GM19025 (cell line): ENCODE measurements at regions not wholly inside any gene's neighbourhood (a gene's known extent, or its start where the extent isn't known, plus 50 kb on each side); places are given as distances from the start of the nearest gene placed in this dataset.
"Not testable (repeated sequence)": the region's sequence is repeated elsewhere in the genome, so short reads cannot be mapped to it uniquely, and the experiment has no call there.

Experiments used
- ATAC-seq: cut with Tn5 transposase; IDR thresholded peaks from one replicate; pipeline ENCODE4 v1.9.1; 2021; ENCODE audit warnings: mild to moderate bottlenecking, low read depth, moderate library complexity; ENCODE audit not compliant: unreplicated experiment

- ATAC-seq, result no peak
These were observed 252.8 kb downstream of the ZIC1 start for GRCh38 chr3:147661916-147662315.

GRCh38 chr3:147662705-147663104, 253.5 kb downstream of the ZIC1 start:
- no peak for ATAC-seq

GRCh38 chr3:147669077-147669476, 259.9 kb downstream of the ZIC1 start:
- no peak for ATAC-seq

- no peak for ATAC-seq
These were observed 262.9 kb downstream of the ZIC1 start for GRCh38 chr3:147672035-147672434.

GRCh38 chr3:147672436-147672835, 263.3 kb downstream of the ZIC1 start:
- no peak for ATAC-seq

- no peak for ATAC-seq
These were observed 266.6 kb downstream of the ZIC1 start for GRCh38 chr3:147675761-147676160.

GRCh38 chr3:147680837-147681483, 271.8 kb downstream of the ZIC1 start:
- no peak for ATAC-seq

GRCh38 chr3:147688868-147689267, 279.7 kb downstream of the ZIC1 start:
- ATAC-seq, result no peak

GRCh38 chr3:147699175-147699838, 290.1 kb downstream of the ZIC1 start:
- no peak for ATAC-seq

GRCh38 chr3:147701195-147701594, 292.0 kb downstream of the ZIC1 start:
- no peak for ATAC-seq

GRCh38 chr3:147702509-147702908, 293.3 kb downstream of the ZIC1 start:
- ATAC-seq, result no peak

- ATAC-seq, result no peak
These were observed 296.5 kb downstream of the ZIC1 start for GRCh38 chr3:147705651-147706051.

- ATAC-seq, result not testable (repeated sequence)
These were observed 301.6 kb downstream of the ZIC1 start for GRCh38 chr3:147710753-147711152.

- ATAC-seq, result no peak
These were observed 303.2 kb downstream of the ZIC1 start for GRCh38 chr3:147712357-147712756.

- ATAC-seq, result not testable (repeated sequence)
These were observed 303.6 kb downstream of the ZIC1 start for GRCh38 chr3:147712758-147713157.

- ATAC-seq, result no peak
These were observed 304.3 kb downstream of the ZIC1 start for GRCh38 chr3:147713234-147714133.

- ATAC-seq, result no peak
These were observed 320.5 kb downstream of the ZIC1 start for GRCh38 chr3:147729641-147730040.

GRCh38 chr3:147730284-147730683, 321.1 kb downstream of the ZIC1 start:
- no peak for ATAC-seq

GRCh38 chr3:147733217-147733616, 324.1 kb downstream of the ZIC1 start:
- no peak for ATAC-seq

- no peak for ATAC-seq
These were observed 326.5 kb downstream of the ZIC1 start for GRCh38 chr3:147735616-147736015.

GRCh38 chr3:147736226-147736625, 327.1 kb downstream of the ZIC1 start:
- ATAC-seq, result no peak
